ENCODE measurements at regions not wholly inside any gene's neighbourhood (a gene's known extent, or its start where the extent isn't known, plus 50 kb on each side); places are given as distances from the start of the nearest gene placed in this dataset.

DNA sequence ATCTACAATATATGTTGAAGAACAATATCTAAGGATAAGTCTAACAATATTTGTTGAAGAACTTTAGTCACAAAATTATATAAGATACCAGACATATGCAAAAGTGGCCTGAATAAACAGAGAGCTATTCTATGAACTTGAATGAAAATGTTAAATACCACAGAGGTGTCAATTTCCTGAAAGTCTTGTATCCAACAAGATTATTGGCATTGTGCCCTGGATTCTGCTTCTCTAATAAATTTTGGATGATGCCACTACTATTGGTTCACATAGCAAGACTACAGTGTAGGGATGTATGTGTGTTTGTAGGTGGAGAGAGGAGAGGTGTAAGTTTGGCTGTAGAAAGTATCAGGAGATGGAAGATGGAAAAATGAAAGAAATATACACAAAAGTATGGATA, 731.8 kb upstream of the RGMB start:
- no peak overlapping the region for H3K27ac Mint-ChIP-seq
- DNase-seq (ENCODE audit: low spot score in 2 of 2, unreplicated experiment in 2 of 2) = no peak
- H3K4me3 Mint-ChIP-seq = no peak overlapping the region
- no peaks in the 10 kb centered on the region for H3K36me3 Mint-ChIP-seq
- no peaks in the 10 kb centered on the region for H3K4me1 Mint-ChIP-seq
- no peaks in the 10 kb centered on the region for H3K9me3 Mint-ChIP-seq
- no peaks in the 10 kb centered on the region for H3K27me3 Mint-ChIP-seq (ENCODE audit: low read depth)
- TF ChIP-seq, protein P1, sequence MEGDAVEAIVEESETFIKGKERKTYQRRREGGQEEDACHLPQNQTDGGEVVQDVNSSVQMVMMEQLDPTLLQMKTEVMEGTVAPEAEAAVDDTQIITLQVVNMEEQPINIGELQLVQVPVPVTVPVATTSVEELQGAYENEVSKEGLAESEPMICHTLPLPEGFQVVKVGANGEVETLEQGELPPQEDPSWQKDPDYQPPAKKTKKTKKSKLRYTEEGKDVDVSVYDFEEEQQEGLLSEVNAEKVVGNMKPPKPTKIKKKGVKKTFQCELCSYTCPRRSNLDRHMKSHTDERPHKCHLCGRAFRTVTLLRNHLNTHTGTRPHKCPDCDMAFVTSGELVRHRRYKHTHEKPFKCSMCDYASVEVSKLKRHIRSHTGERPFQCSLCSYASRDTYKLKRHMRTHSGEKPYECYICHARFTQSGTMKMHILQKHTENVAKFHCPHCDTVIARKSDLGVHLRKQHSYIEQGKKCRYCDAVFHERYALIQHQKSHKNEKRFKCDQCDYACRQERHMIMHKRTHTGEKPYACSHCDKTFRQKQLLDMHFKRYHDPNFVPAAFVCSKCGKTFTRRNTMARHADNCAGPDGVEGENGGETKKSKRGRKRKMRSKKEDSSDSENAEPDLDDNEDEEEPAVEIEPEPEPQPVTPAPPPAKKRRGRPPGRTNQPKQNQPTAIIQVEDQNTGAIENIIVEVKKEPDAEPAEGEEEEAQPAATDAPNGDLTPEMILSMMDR (IDR thresholded peaks at IDR 0.05; ENCODE audit: unreplicated experiment) = no peak

DNA sequence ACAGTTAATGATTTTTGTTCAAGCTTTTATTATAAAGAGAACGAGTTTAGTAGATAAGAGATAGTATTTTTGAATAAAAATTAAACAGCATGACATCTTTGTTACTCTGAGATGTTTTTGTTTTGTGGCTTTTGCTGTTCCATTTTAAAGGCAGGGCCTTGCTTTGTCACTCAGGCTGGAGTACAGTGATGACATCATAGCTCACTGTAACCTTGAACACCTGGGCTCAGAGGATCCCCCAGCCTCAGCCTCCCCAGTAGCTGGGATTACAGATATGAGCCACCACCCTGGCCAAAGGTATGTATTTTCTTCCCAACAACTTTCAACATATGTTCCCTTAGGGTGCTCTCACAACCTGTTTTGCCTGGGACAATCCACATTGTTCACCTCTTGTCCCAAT, 730.9 kb upstream of the RGMB start:
- H3K27ac Mint-ChIP-seq = no peak overlapping the region
- H3K4me3 Mint-ChIP-seq = no peak overlapping the region
- TF ChIP-seq, protein P1 (IDR thresholded peaks at IDR 0.05; ENCODE audit: unreplicated experiment) = no peak
- H3K9me3 Mint-ChIP-seq = no peaks in the 10 kb centered on the region
- no peaks in the 10 kb centered on the region for H3K36me3 Mint-ChIP-seq
- DNase-seq (ENCODE audit: low spot score in 2 of 2, unreplicated experiment in 2 of 2) = no peak
- no peaks in the 10 kb centered on the region for H3K4me1 Mint-ChIP-seq
- no peaks in the 10 kb centered on the region for H3K27me3 Mint-ChIP-seq (ENCODE audit: low read depth)

DNA sequence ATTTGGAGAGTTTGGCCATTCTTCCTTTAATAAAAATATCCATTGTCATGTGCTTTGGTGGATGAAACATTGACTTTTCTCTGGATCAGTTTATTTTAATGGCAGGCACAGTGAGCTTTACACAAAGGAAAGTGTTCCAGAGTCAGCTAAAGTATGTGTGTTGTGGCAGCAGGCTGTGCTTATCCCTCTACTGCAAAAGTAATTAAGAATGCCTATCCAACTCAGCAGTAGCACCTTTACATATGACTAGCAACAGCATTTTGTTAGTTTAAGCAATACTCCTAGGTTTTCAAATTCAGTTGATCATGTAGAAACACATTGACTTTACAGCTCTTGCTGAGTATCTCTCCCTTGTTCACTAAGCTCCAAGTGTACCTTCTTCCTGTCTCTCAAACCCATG, 730.5 kb upstream of the RGMB start:
- no peaks in the 10 kb centered on the region for H3K4me1 Mint-ChIP-seq
- no peak for DNase-seq (ENCODE audit: low spot score in 2 of 2, unreplicated experiment in 2 of 2)
- no peak overlapping the region for H3K27ac Mint-ChIP-seq
- TF ChIP-seq, protein P1 (IDR thresholded peaks at IDR 0.05; ENCODE audit: unreplicated experiment) = no peak
- no peaks in the 10 kb centered on the region for H3K27me3 Mint-ChIP-seq (ENCODE audit: low read depth)
- H3K36me3 Mint-ChIP-seq = no peaks in the 10 kb centered on the region
- H3K9me3 Mint-ChIP-seq = no peaks in the 10 kb centered on the region
- no peak overlapping the region for H3K4me3 Mint-ChIP-seq

DNA sequence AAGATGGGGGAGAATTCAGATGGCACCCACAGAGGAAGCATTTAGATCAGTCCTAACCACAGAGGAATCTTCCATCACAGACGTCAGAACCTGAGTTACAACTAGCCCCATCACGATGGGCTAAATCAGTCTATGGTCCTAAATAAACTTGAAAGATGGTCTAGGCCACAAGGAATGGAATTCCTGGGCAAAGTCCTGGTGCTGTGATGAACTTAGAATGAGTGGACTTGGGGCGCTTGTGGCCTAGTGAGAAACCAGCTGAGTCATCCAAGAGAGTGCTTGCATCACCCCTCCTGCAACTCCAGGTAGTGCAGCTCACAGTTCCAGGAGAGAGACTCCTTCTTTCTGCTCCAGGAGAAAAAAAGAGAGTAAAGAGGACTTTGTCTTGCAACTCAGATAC, 722.9 kb upstream of the RGMB start:
- no peak overlapping the region for H3K27ac Mint-ChIP-seq
- H3K4me3 Mint-ChIP-seq = no peak overlapping the region
- TF ChIP-seq, protein P1 (IDR thresholded peaks at IDR 0.05; ENCODE audit: unreplicated experiment) = no peak
- no peaks in the 10 kb centered on the region for H3K36me3 Mint-ChIP-seq
- H3K4me1 Mint-ChIP-seq = no peaks in the 10 kb centered on the region
- H3K27me3 Mint-ChIP-seq (ENCODE audit: low read depth) = no peaks in the 10 kb centered on the region
- peaks cover 3% of the 10 kb centered on the region for H3K9me3 Mint-ChIP-seq
- no peak for DNase-seq (ENCODE audit: low spot score in 2 of 2, unreplicated experiment in 2 of 2)

DNA sequence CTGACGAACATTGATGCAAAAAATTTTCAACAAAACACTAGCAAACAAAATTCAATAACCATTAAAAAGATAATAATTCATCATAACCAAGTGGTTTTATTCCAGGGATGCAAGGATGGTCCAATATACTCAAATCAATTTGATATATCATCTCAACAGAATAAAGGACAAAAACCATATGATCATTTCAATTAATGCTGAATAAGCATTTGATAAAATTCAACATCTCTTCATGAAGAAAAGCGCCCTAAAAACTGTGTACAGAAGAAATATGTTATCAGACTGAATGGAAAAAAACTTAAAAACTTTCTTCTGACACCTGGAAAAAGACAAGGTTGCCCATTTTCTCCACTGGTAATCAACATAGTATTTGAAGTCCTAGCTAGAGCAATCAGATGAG, 720.3 kb upstream of the RGMB start:
- Mint-ChIP-seq H3K4me1 (no peaks in the 10 kb centered on the region), H3K9me3 (peaks cover 3% of the 10 kb centered on the region), H3K27me3 (ENCODE audit: low read depth) (no peaks in the 10 kb centered on the region), H3K4me3 (no peak overlapping the region), H3K27ac (no peak overlapping the region), H3K36me3 (no peaks in the 10 kb centered on the region)
- no peak for DNase-seq (ENCODE audit: low spot score in 2 of 2, unreplicated experiment in 2 of 2)
- TF ChIP-seq, protein P1 (IDR thresholded peaks at IDR 0.05; ENCODE audit: unreplicated experiment) = no peak

DNA sequence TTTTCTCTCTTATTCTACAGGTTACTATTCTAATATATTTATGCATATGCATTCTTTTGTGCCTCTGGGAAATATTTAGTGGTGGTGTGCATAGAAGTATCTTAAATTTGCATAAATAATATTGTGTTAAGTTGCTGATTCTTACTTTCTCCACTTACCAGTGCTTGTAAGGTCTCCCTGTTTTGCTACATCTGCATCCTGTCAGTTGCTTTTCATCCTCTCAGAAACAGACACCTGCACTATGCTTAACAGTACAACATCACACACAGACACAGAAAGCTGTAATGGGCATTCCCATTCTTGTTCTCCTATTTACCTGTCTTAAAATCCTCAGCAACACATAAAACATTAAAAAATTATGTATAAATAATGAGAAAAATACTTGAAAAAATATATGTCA, 713.3 kb upstream of the RGMB start:
- H3K4me1 Mint-ChIP-seq = no peaks in the 10 kb centered on the region
- TF ChIP-seq, protein P1 (IDR thresholded peaks at IDR 0.05; ENCODE audit: unreplicated experiment) = no peak
- H3K4me3 Mint-ChIP-seq = no peak overlapping the region
- no peaks in the 10 kb centered on the region for H3K36me3 Mint-ChIP-seq
- H3K9me3 Mint-ChIP-seq = peaks cover under 1% of the 10 kb centered on the region
- peaks cover 5% of the 10 kb centered on the region for H3K27me3 Mint-ChIP-seq (ENCODE audit: low read depth)
- no peak overlapping the region for H3K27ac Mint-ChIP-seq
- no peak for DNase-seq (ENCODE audit: low spot score in 2 of 2, unreplicated experiment in 2 of 2)

Data from mesothelial cell of epicardium (in vitro differentiated cells).